ENCODE measurements at regions not wholly inside any gene's neighbourhood (a gene's known extent, or its start where the extent isn't known, plus 50 kb on each side); places are given as distances from the start of the nearest gene placed in this dataset.

DNA sequence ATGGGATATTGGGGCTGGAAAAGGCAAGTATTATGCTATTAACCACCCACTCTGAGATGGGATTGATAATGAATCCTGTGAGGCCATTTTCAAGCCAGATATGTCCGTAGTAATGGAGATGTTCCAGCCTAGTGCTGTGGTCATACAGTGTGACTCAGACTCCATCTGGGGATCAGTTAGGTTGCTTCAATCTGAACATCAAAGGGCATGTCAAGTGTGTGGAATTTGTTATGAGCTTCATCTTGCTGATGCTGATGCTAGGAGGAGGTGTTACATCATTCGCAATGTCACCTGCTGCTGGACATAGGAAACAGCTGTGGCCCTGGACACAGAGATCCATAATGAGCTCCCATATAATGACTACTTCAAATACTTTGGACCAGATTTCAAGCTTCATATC is 144.7 kb downstream of the PLCE1 start:
- no peaks in the 10 kb centered on the region for H3K36me3 ChIP-seq
- no peak overlapping the region for H3K4me3 ChIP-seq
- H3K27ac ChIP-seq: no peak overlapping the region
- TF ChIP-seq POLR2A (IDR thresholded peaks at IDR 0.05) (no peak), POLR2AphosphoS5 (IDR thresholded peaks at IDR 0.05) (no peak), EP300 (IDR thresholded peaks at IDR 0.05) (no peak)
- TF ChIP-seq, protein P1, sequence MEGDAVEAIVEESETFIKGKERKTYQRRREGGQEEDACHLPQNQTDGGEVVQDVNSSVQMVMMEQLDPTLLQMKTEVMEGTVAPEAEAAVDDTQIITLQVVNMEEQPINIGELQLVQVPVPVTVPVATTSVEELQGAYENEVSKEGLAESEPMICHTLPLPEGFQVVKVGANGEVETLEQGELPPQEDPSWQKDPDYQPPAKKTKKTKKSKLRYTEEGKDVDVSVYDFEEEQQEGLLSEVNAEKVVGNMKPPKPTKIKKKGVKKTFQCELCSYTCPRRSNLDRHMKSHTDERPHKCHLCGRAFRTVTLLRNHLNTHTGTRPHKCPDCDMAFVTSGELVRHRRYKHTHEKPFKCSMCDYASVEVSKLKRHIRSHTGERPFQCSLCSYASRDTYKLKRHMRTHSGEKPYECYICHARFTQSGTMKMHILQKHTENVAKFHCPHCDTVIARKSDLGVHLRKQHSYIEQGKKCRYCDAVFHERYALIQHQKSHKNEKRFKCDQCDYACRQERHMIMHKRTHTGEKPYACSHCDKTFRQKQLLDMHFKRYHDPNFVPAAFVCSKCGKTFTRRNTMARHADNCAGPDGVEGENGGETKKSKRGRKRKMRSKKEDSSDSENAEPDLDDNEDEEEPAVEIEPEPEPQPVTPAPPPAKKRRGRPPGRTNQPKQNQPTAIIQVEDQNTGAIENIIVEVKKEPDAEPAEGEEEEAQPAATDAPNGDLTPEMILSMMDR (IDR thresholded peaks at IDR 0.05): no peak
- H3K9me3 ChIP-seq: no peaks in the 10 kb centered on the region
- H3K27me3 ChIP-seq: no peaks in the 10 kb centered on the region
- ATAC-seq: no peak
- peaks cover under 1 to 5% (median under 1%) of the 10 kb centered on the region in 3 donors for H3K4me1 ChIP-seq
- WGBS, 2 donors (ENCODE audit: low coverage in 1 of 2): 62% methylated on average over 2 of the region's 2 CpGs; no CpG with 5 or more reads in 1 of the 2 donors

DNA sequence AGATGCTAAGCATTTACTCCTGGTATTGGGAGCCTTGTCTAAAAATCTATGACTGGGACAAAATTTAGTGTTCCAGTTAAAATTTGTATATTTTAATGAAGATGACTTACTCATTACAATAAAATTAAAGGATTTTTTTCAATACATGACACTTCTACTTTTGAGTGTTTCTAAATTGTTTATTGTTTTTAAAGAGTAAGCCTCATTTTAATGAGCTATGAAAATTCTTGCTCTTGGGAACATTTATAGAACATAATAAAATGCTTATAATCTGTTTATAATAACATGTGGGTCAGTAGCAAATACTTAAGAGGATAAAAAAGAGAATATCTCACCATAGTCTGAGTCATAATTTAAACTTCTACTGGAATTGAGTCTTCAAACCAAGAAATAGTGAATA is 149.5 kb downstream of the PLCE1 start:
- Histone ChIP-seq H3K4me1 (peaks cover 0 to 10% (median 0%) of the 10 kb centered on the region in 3 donors), H3K27ac (no peak overlapping the region), H3K27me3 (no peaks in the 10 kb centered on the region), H3K36me3 (no peaks in the 10 kb centered on the region), H3K9me3 (peaks cover 0 to 3% (median 0%) of the 10 kb centered on the region in 3 donors), H3K4me3 (no peak overlapping the region)
- no peak for TF ChIP-seq POLR2AphosphoS5 (IDR thresholded peaks at IDR 0.05)
- no peak for TF ChIP-seq POLR2A (IDR thresholded peaks at IDR 0.05)
- TF ChIP-seq, protein P1 (IDR thresholded peaks at IDR 0.05): no peak
- TF ChIP-seq EP300 (IDR thresholded peaks at IDR 0.05): no peak
- no peak for ATAC-seq

DNA sequence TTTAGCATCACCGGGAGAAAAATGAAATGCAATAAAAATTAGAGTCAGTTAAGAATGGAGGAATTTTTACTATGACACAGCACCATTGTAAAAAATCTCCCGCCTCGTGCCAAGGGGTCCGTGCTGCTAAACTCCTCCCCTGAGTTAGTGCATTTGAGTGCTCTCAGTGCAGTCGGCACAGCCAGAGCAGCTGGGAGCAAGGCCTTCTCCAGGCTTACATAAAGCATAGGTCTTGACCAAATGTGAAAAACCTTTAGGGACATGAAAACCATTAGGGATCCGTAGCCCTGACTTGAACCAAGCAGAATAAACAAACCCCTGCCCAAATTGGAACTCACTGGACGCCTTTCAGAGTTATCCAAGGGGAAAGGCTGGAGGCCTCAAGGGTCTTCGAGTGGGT is 152.6 kb downstream of the PLCE1 start:
- Histone ChIP-seq H3K4me1 (peaks cover 0 to 10% (median 0%) of the 10 kb centered on the region in 3 donors), H3K4me3 (no peak overlapping the region), H3K9me3 (peaks cover 0 to 3% (median 0%) of the 10 kb centered on the region in 3 donors), H3K36me3 (no peaks in the 10 kb centered on the region), H3K27ac (peak overlapping the region in 1 of 4 donors; percentile 34), H3K27me3 (no peaks in the 10 kb centered on the region)
- TF ChIP-seq POLR2AphosphoS5 (IDR thresholded peaks at IDR 0.05) (no peak), EP300 (IDR thresholded peaks at IDR 0.05) (no peak), POLR2A (IDR thresholded peaks at IDR 0.05) (no peak)
- TF ChIP-seq, protein P1 (IDR thresholded peaks at IDR 0.05): no peak
- no peak for ATAC-seq
- 49 to 59% methylated on average over 5 to 8 of the region's 8 CpGs for WGBS, 2 donors (ENCODE audit: low coverage in 1 of 2)

DNA sequence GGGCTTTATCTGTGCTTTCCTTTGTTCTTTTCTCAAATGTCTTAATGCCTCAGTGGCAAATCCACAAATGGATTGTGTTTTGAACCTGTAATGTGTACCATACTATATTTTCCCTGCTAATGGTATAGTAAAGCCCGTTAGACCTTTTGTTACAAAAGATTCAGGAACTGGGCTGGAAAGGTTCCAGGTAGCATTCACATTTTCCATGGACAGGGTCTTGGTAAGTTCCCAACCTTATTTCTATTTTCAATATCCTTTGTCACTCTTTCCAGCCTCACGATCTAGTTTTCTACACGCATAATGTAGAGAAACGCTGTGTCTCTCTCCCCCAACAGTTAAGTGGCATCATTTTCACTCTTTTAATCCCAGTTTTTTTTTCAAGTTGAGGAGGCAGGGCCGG is 153.0 kb downstream of the PLCE1 start:
- peak overlapping the region in 1 of 4 donors; percentile 34 for H3K27ac ChIP-seq
- 27 to 75% methylated on average over 2 to 4 of the region's 5 CpGs for WGBS, 2 donors (ENCODE audit: low coverage in 1 of 2)
- no peak for ATAC-seq

DNA sequence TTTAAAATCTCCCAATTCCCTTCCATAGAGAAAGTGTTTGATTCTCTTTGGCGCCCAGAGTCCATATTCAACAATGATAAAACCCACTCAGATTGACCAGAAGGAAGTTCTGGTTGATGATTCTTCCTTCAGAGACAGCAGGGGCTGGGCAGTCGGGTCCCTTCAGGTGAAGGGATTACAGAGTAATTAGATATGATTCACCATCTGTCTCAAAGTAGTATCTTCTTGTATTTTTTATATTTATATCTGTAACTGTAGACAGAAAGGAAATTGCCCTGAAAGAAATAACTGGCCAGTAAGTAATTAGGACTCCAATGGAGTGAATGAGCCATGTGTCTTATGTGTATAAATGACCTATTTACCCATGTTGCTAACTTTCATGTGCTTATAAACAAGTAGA is 156.0 kb downstream of the PLCE1 start:
- TF ChIP-seq POLR2A (IDR thresholded peaks at IDR 0.05) (no peak), POLR2AphosphoS5 (IDR thresholded peaks at IDR 0.05) (no peak), EP300 (IDR thresholded peaks at IDR 0.05) (no peak)
- TF ChIP-seq, protein P1 (IDR thresholded peaks at IDR 0.05): no peak
- Histone ChIP-seq H3K27ac (no peak overlapping the region), H3K9me3 (peaks cover 0 to 3% (median 0%) of the 10 kb centered on the region in 3 donors), H3K4me3 (no peak overlapping the region), H3K36me3 (no peaks in the 10 kb centered on the region), H3K4me1 (peaks cover 0 to 4% (median 0%) of the 10 kb centered on the region in 3 donors), H3K27me3 (no peaks in the 10 kb centered on the region)
- ATAC-seq: no peak
- 90 to 94% methylated on average over 2 of the region's 2 CpGs for WGBS, 2 donors (ENCODE audit: low coverage in 1 of 2)

More for the DNA sequence above, 153.0 kb downstream of the PLCE1 start:
- TF ChIP-seq, protein P1 (IDR thresholded peaks at IDR 0.05): no peak
- TF ChIP-seq EP300 (IDR thresholded peaks at IDR 0.05) (no peak), POLR2A (IDR thresholded peaks at IDR 0.05) (no peak), POLR2AphosphoS5 (IDR thresholded peaks at IDR 0.05) (no peak)
- no peak overlapping the region for H3K4me3 ChIP-seq
- peaks cover 0 to 10% (median 0%) of the 10 kb centered on the region in 3 donors for H3K4me1 ChIP-seq
- H3K36me3 ChIP-seq: no peaks in the 10 kb centered on the region
- H3K9me3 ChIP-seq: peaks cover 0 to 3% (median 0%) of the 10 kb centered on the region in 3 donors
- no peaks in the 10 kb centered on the region for H3K27me3 ChIP-seq

All from gastroesophageal sphincter (tissue), 4 donors.